NCI-H2171 treated with DMSO at 0.1 percent for 48 hours (cell line): ENCODE measurements at regions not wholly inside any gene's neighbourhood (a gene's known extent, or its start where the extent isn't known, plus 50 kb on each side); places are given as distances from the start of the nearest gene placed in this dataset.
A peak's percentile ranks its signal among the peaks of the same experiment; 100 is the strongest.

Source experiments
- DNase-seq: peaks from one replicate; lab custom pipeline; 2025; lab: John Stamatoyannopoulos, UW

GRCh38 chr9:16158093-16158492, 605.2 kb downstream of the CCDC171 start:
- no peak for DNase-seq

- no peak for DNase-seq
Observed at GRCh38 chr9:16161483-16161882, 608.6 kb downstream of the CCDC171 start.

GRCh38 chr9:16170119-16170518, 617.3 kb downstream of the CCDC171 start:
- no peak for DNase-seq

GRCh38 chr9:16171911-16172310, 619.1 kb downstream of the CCDC171 start:
- no peak for DNase-seq

- no peak for DNase-seq
Observed at GRCh38 chr9:16172796-16173195, 620.0 kb downstream of the CCDC171 start.

- no peak for DNase-seq
Observed at GRCh38 chr9:16174915-16175314, 622.1 kb downstream of the CCDC171 start.

- no peak for DNase-seq
Observed at GRCh38 chr9:16175461-16175860, 622.6 kb downstream of the CCDC171 start.

GRCh38 chr9:16178294-16178693, 625.5 kb downstream of the CCDC171 start:
- no peak for DNase-seq

- peak; percentile 73 for DNase-seq
Observed at GRCh38 chr9:16179566-16179965, 626.7 kb downstream of the CCDC171 start.

GRCh38 chr9:16180091-16180490, 627.2 kb downstream of the CCDC171 start:
- no peak for DNase-seq

GRCh38 chr9:16180546-16180945, 627.7 kb downstream of the CCDC171 start:
- no peak for DNase-seq

GRCh38 chr9:16181539-16181938, 628.7 kb downstream of the CCDC171 start:
- no peak for DNase-seq

- no peak for DNase-seq
Observed at GRCh38 chr9:16182784-16183183, 629.9 kb downstream of the CCDC171 start.

GRCh38 chr9:16184964-16185646, 632.3 kb downstream of the CCDC171 start:
- no peak for DNase-seq

- no peak for DNase-seq
Observed at GRCh38 chr9:16191191-16191590, 638.3 kb downstream of the CCDC171 start.

GRCh38 chr9:16191691-16192402, 639.0 kb downstream of the CCDC171 start:
- DNase-seq = peak; percentile 24

- DNase-seq = no peak
Observed at GRCh38 chr9:16192403-16193017, 639.7 kb downstream of the CCDC171 start.

GRCh38 chr9:16193066-16193465, 640.2 kb downstream of the CCDC171 start:
- no peak for DNase-seq

GRCh38 chr9:16196206-16196605, 643.4 kb downstream of the CCDC171 start:
- DNase-seq = no peak

- DNase-seq = no peak
Observed at GRCh38 chr9:16197578-16198370, 644.9 kb downstream of the CCDC171 start.

- no peak for DNase-seq
Observed at GRCh38 chr9:16198996-16199395, 646.2 kb downstream of the CCDC171 start.

GRCh38 chr9:16202221-16202620, 649.4 kb downstream of the CCDC171 start:
- DNase-seq = no peak
